Activated CD4-positive, alpha-beta memory T cell treated with anti-CD3 and anti-CD28 coated beads, Interleukin-2, amount 10 ng/mL, durations not matched to agents 7 days and 5 days (primary cell): ENCODE measurements at regions not wholly inside any gene's neighbourhood (a gene's known extent, or its start where the extent isn't known, plus 50 kb on each side); places are given as distances from the start of the nearest gene placed in this dataset.
"Not testable (repeated sequence)": the region's sequence is repeated elsewhere in the genome, so short reads cannot be mapped to it uniquely, and the experiment has no call there.

Source experiments
- CTCF ChIA-PET: fragments of 350-600 bp; sonication (Branson Sonifier 250); formaldehyde crosslinking; loops from one replicate; lab custom pipeline; 2021; ENCODE audit warnings: antibody characterized with exemption, inconsistent platforms; lab: Charles Lee
- POLR2A ChIA-PET: fragments of 350-600 bp; sonication (Branson Sonifier 250); formaldehyde crosslinking; loops from one replicate; lab custom pipeline; 2021; ENCODE audit warnings: antibody characterized with exemption; lab: Charles Lee
- DNase-seq: peaks from one replicate; pipeline ENCODE4 v3.0.0-alpha.2; 2020
- H3K27ac Mint-ChIP-seq: one replicate; pipeline ENCODE4 v1.8.0; 2021; ENCODE audit warnings: mild to moderate bottlenecking, mixed read lengths
- H3K27me3 Mint-ChIP-seq: one replicate; pipeline ENCODE4 v1.8.0; 2021; ENCODE audit warnings: mixed read lengths
- H3K36me3 Mint-ChIP-seq: one replicate; pipeline ENCODE4 v1.8.0; 2021; ENCODE audit warnings: low read depth, mixed read lengths
- H3K4me1 Mint-ChIP-seq: one replicate; pipeline ENCODE4 v1.8.0; 2021; ENCODE audit warnings: mixed read lengths
- H3K4me3 Mint-ChIP-seq: one replicate; pipeline ENCODE4 v1.8.0; 2021; ENCODE audit warnings: mild to moderate bottlenecking, mixed read lengths
- H3K9me3 Mint-ChIP-seq: one replicate; pipeline ENCODE4 v1.8.0; 2021; ENCODE audit warnings: mixed read lengths

- Mint-ChIP-seq H3K27ac (no peak overlapping the region), H3K4me3 (no peak overlapping the region), H3K27me3 (no peaks in the 10 kb centered on the region), H3K36me3 (no peaks in the 10 kb centered on the region), H3K4me1 (no peaks in the 10 kb centered on the region), H3K9me3 (peaks cover 2% of the 10 kb centered on the region)
- ChIA-PET POLR2A (no interaction called here), CTCF (no interaction called here)
- DNase-seq, result no peak
Observed at GRCh38 chr4:11976726-11977263, 548.1 kb upstream of the HS3ST1 start.

GRCh38 chr4:11973270-11973669 lies 544.6 kb upstream of the HS3ST1 start:
- H3K36me3 Mint-ChIP-seq, result no peaks in the 10 kb centered on the region
- H3K27me3 Mint-ChIP-seq, result no peaks in the 10 kb centered on the region
- H3K4me1 Mint-ChIP-seq, result no peaks in the 10 kb centered on the region
- CTCF ChIA-PET, result no interaction called here
- H3K9me3 Mint-ChIP-seq, result no peaks in the 10 kb centered on the region
- H3K27ac Mint-ChIP-seq, result no peak overlapping the region
- no peak for DNase-seq
- POLR2A ChIA-PET, result no interaction called here
- no peak overlapping the region for H3K4me3 Mint-ChIP-seq

GRCh38 chr4:11970754-11971153 lies 542.1 kb upstream of the HS3ST1 start:
- no peak for DNase-seq
- Mint-ChIP-seq H3K27ac (no peak overlapping the region), H3K4me1 (no peaks in the 10 kb centered on the region), H3K4me3 (no peak overlapping the region), H3K9me3 (no peaks in the 10 kb centered on the region), H3K36me3 (no peaks in the 10 kb centered on the region), H3K27me3 (no peaks in the 10 kb centered on the region)
- CTCF ChIA-PET, result no interaction called here
- POLR2A ChIA-PET, result no interaction called here

GRCh38 chr4:11966782-11967181 lies 538.1 kb upstream of the HS3ST1 start:
- Mint-ChIP-seq H3K9me3 (peaks cover 14% of the 10 kb centered on the region), H3K27me3 (no peaks in the 10 kb centered on the region), H3K27ac (no peak overlapping the region), H3K4me3 (no peak overlapping the region), H3K36me3 (no peaks in the 10 kb centered on the region), H3K4me1 (no peaks in the 10 kb centered on the region)
- ChIA-PET CTCF (no interaction called here), POLR2A (no interaction called here)
- no peak for DNase-seq

GRCh38 chr4:11954093-11954492 lies 525.4 kb upstream of the HS3ST1 start:
- no peak overlapping the region for H3K27ac Mint-ChIP-seq
- H3K36me3 Mint-ChIP-seq, result no peaks in the 10 kb centered on the region
- H3K27me3 Mint-ChIP-seq, result no peaks in the 10 kb centered on the region
- no peaks in the 10 kb centered on the region for H3K9me3 Mint-ChIP-seq
- DNase-seq, result no peak
- H3K4me3 Mint-ChIP-seq, result no peak overlapping the region
- ChIA-PET CTCF (no interaction called here), POLR2A (no interaction called here)
- no peaks in the 10 kb centered on the region for H3K4me1 Mint-ChIP-seq

GRCh38 chr4:11949355-11949754 lies 520.7 kb upstream of the HS3ST1 start:
- Mint-ChIP-seq H3K4me3 (no peak overlapping the region), H3K36me3 (no peaks in the 10 kb centered on the region), H3K27me3 (no peaks in the 10 kb centered on the region), H3K9me3 (no peaks in the 10 kb centered on the region), H3K27ac (no peak overlapping the region), H3K4me1 (no peaks in the 10 kb centered on the region)
- POLR2A ChIA-PET, result no interaction called here
- CTCF ChIA-PET, result no interaction called here
- no peak for DNase-seq

- H3K4me3 Mint-ChIP-seq, H3K36me3 Mint-ChIP-seq, CTCF ChIA-PET, H3K9me3 Mint-ChIP-seq, H3K27me3 Mint-ChIP-seq, POLR2A ChIA-PET, DNase-seq, H3K4me1 Mint-ChIP-seq, H3K27ac Mint-ChIP-seq: not testable (repeated sequence)
Observed at GRCh38 chr4:11947629-11948028, 518.9 kb upstream of the HS3ST1 start.

- Mint-ChIP-seq H3K9me3 (peaks cover 3% of the 10 kb centered on the region), H3K4me1 (no peaks in the 10 kb centered on the region), H3K36me3 (no peaks in the 10 kb centered on the region), H3K27me3 (no peaks in the 10 kb centered on the region), H3K27ac (no peak overlapping the region), H3K4me3 (no peak overlapping the region)
- CTCF ChIA-PET, result no interaction called here
- POLR2A ChIA-PET, result no interaction called here
- no peak for DNase-seq
Observed at GRCh38 chr4:11937941-11938340, 509.2 kb upstream of the HS3ST1 start.

- H3K27me3 Mint-ChIP-seq, result no peaks in the 10 kb centered on the region
- no peaks in the 10 kb centered on the region for H3K36me3 Mint-ChIP-seq
- DNase-seq, result no peak
- no peak overlapping the region for H3K27ac Mint-ChIP-seq
- no peaks in the 10 kb centered on the region for H3K4me1 Mint-ChIP-seq
- no peak overlapping the region for H3K4me3 Mint-ChIP-seq
- ChIA-PET POLR2A (no interaction called here), CTCF (no interaction called here)
- H3K9me3 Mint-ChIP-seq, result peaks cover 10% of the 10 kb centered on the region
Observed at GRCh38 chr4:11931266-11931820, 502.6 kb upstream of the HS3ST1 start.

GRCh38 chr4:11929080-11929479 lies 500.4 kb upstream of the HS3ST1 start:
- no peak for DNase-seq
- peaks cover 7% of the 10 kb centered on the region for H3K9me3 Mint-ChIP-seq
- H3K36me3 Mint-ChIP-seq, result no peaks in the 10 kb centered on the region
- no peaks in the 10 kb centered on the region for H3K27me3 Mint-ChIP-seq
- H3K27ac Mint-ChIP-seq, result no peak overlapping the region
- CTCF ChIA-PET, result no interaction called here
- no peaks in the 10 kb centered on the region for H3K4me1 Mint-ChIP-seq
- POLR2A ChIA-PET, result no interaction called here
- no peak overlapping the region for H3K4me3 Mint-ChIP-seq

GRCh38 chr4:11919316-11919715 lies 490.6 kb upstream of the HS3ST1 start:
- H3K4me1 Mint-ChIP-seq, result no peaks in the 10 kb centered on the region
- H3K36me3 Mint-ChIP-seq, result no peaks in the 10 kb centered on the region
- no peaks in the 10 kb centered on the region for H3K27me3 Mint-ChIP-seq

GRCh38 chr4:11914406-11914805 lies 485.7 kb upstream of the HS3ST1 start:
- CTCF ChIA-PET, result no interaction called here
- Mint-ChIP-seq H3K9me3 (peaks cover 10% of the 10 kb centered on the region), H3K4me3 (no peak overlapping the region), H3K27ac (no peak overlapping the region), H3K4me1 (no peaks in the 10 kb centered on the region), H3K36me3 (no peaks in the 10 kb centered on the region), H3K27me3 (no peaks in the 10 kb centered on the region)
- POLR2A ChIA-PET, result no interaction called here
- no peak for DNase-seq

More at GRCh38 chr4:11919316-11919715, 490.6 kb upstream of the HS3ST1 start:
- ChIA-PET POLR2A (no interaction called here), CTCF (no interaction called here)
- DNase-seq, result no peak
- no peak overlapping the region for H3K4me3 Mint-ChIP-seq
- no peak overlapping the region for H3K27ac Mint-ChIP-seq
- peaks cover 13% of the 10 kb centered on the region for H3K9me3 Mint-ChIP-seq

- no peak for DNase-seq
- no peaks in the 10 kb centered on the region for H3K36me3 Mint-ChIP-seq
- no peak overlapping the region for H3K4me3 Mint-ChIP-seq
- peaks cover 8% of the 10 kb centered on the region for H3K9me3 Mint-ChIP-seq
- no peak overlapping the region for H3K27ac Mint-ChIP-seq
- H3K27me3 Mint-ChIP-seq, result no peaks in the 10 kb centered on the region
- CTCF ChIA-PET, result no interaction called here
- no peaks in the 10 kb centered on the region for H3K4me1 Mint-ChIP-seq
- POLR2A ChIA-PET, result no interaction called here
Observed at GRCh38 chr4:11912886-11913285, 484.2 kb upstream of the HS3ST1 start.

- H3K9me3 Mint-ChIP-seq, result peaks cover 2% of the 10 kb centered on the region
- no peaks in the 10 kb centered on the region for H3K27me3 Mint-ChIP-seq
- POLR2A ChIA-PET, result no interaction called here
- CTCF ChIA-PET, result no interaction called here
- no peak for DNase-seq
- no peak overlapping the region for H3K4me3 Mint-ChIP-seq
- no peak overlapping the region for H3K27ac Mint-ChIP-seq
- no peaks in the 10 kb centered on the region for H3K4me1 Mint-ChIP-seq
- H3K36me3 Mint-ChIP-seq, result no peaks in the 10 kb centered on the region
Observed at GRCh38 chr4:11910812-11911211, 482.1 kb upstream of the HS3ST1 start.
